COLO668 (cell line): ENCODE measurements at regions not wholly inside any gene's neighbourhood (a gene's known extent, or its start where the extent isn't known, plus 50 kb on each side); places are given as distances from the start of the nearest gene placed in this dataset.
"Not testable (repeated sequence)": the region's sequence is repeated elsewhere in the genome, so short reads cannot be mapped to it uniquely, and the experiment has no call there.

Experiments used
- DNase-seq: peaks from one replicate; lab custom pipeline; 2025; ENCODE audit not compliant: unreplicated experiment; lab: John Stamatoyannopoulos, UW

GRCh38 chr10:2893991-2894390 is 173.4 kb upstream of the PFKP start:
- DNase-seq, result no peak

GRCh38 chr10:2893158-2893845 is 174.0 kb upstream of the PFKP start:
- DNase-seq, result no peak

GRCh38 chr10:2891770-2892124 is 175.6 kb upstream of the PFKP start:
- no peak for DNase-seq

- no peak for DNase-seq
Measured at GRCh38 chr10:2891073-2891769, 176.1 kb upstream of the PFKP start.

- no peak for DNase-seq
Measured at GRCh38 chr10:2890093-2890492, 177.3 kb upstream of the PFKP start.

- DNase-seq, result no peak
Measured at GRCh38 chr10:2888403-2889004, 178.8 kb upstream of the PFKP start.

- no peak for DNase-seq
Measured at GRCh38 chr10:2887391-2888070, 179.8 kb upstream of the PFKP start.

- DNase-seq, result no peak
Measured at GRCh38 chr10:2886662-2887061, 180.7 kb upstream of the PFKP start.

- no peak for DNase-seq
Measured at GRCh38 chr10:2885288-2886278, 181.8 kb upstream of the PFKP start.

- DNase-seq, result not testable (repeated sequence)
Measured at GRCh38 chr10:2883983-2884540, 183.3 kb upstream of the PFKP start.

GRCh38 chr10:2883238-2883637 is 184.1 kb upstream of the PFKP start:
- DNase-seq, result no peak

GRCh38 chr10:2882628-2883027 is 184.7 kb upstream of the PFKP start:
- DNase-seq, result no peak

GRCh38 chr10:2881720-2882620 is 185.4 kb upstream of the PFKP start:
- no peak for DNase-seq

GRCh38 chr10:2880050-2880449 is 187.3 kb upstream of the PFKP start:
- not testable (repeated sequence) for DNase-seq

GRCh38 chr10:2878818-2879217 is 188.5 kb upstream of the PFKP start:
- no peak for DNase-seq

GRCh38 chr10:2876032-2876431 is 191.3 kb upstream of the PFKP start:
- DNase-seq, result no peak

GRCh38 chr10:2874963-2875362 is 192.4 kb upstream of the PFKP start:
- DNase-seq, result no peak

GRCh38 chr10:2873769-2874168 is 193.6 kb upstream of the PFKP start:
- DNase-seq, result no peak

GRCh38 chr10:2871673-2872219 is 195.6 kb upstream of the PFKP start:
- no peak for DNase-seq
